Type B pancreatic cell (in vitro differentiated cells): ENCODE measurements at regions not wholly inside any gene's neighbourhood (a gene's known extent, or its start where the extent isn't known, plus 50 kb on each side); places are given as distances from the start of the nearest gene placed in this dataset.

Experiments
- DNase-seq: peaks from one replicate; pipeline ENCODE4 v3.0.0; 2021; ENCODE audit warnings: mixed read lengths; ENCODE audit not compliant: unreplicated experiment; ENCODE audit errors: extremely low spot score
- H3K27ac Mint-ChIP-seq: 2 replicates; pipeline ENCODE4 v1.8.0; 2021; ENCODE audit warnings: mild to moderate bottlenecking, mixed read lengths
- H3K27me3 Mint-ChIP-seq: 2 replicates; pipeline ENCODE4 v1.8.0; 2021; ENCODE audit warnings: mixed read lengths
- H3K36me3 Mint-ChIP-seq: 2 replicates; pipeline ENCODE4 v1.8.0; 2021; ENCODE audit warnings: mixed read lengths
- H3K4me1 Mint-ChIP-seq: one replicate; pipeline ENCODE4 v1.8.0; 2021; ENCODE audit warnings: mixed read lengths; ENCODE audit not compliant: unreplicated experiment
- H3K4me3 Mint-ChIP-seq: 2 replicates; pipeline ENCODE4 v1.8.0; 2021; ENCODE audit warnings: mild to moderate bottlenecking, mixed read lengths
- H3K9me3 Mint-ChIP-seq: 2 replicates; pipeline ENCODE4 v1.8.0; 2021; ENCODE audit warnings: mixed read lengths
- CTCF ChIP-seq: fragments of 200-600 bp; sonication (generic); conservative IDR thresholded peaks from 2 replicates; pipeline ENCODE4 v1.5.0; 2021; ENCODE audit warnings: antibody characterized with exemption, mild to moderate bottlenecking

- Mint-ChIP-seq H3K36me3 (no peaks in the 10 kb centered on the region), H3K9me3 (peaks cover 5% of the 10 kb centered on the region), H3K27me3 (no peaks in the 10 kb centered on the region), H3K27ac (peak overlapping the region; percentile 76), H3K4me1 (peaks cover 29% of the 10 kb centered on the region), H3K4me3 (no peak overlapping the region)
- DNase-seq, result no peak
- no peak for TF ChIP-seq CTCF
Measured at GRCh38 chr7:18420748-18421147, 74.8 kb upstream of the HDAC9 start.

GRCh38 chr7:18421297-18422002 lies 74.1 kb upstream of the HDAC9 start:
- H3K27ac Mint-ChIP-seq, result peak overlapping the region; percentile 76
- DNase-seq, result no peak
- no peak for TF ChIP-seq CTCF
- no peaks in the 10 kb centered on the region for H3K36me3 Mint-ChIP-seq
- no peaks in the 10 kb centered on the region for H3K27me3 Mint-ChIP-seq
- peaks cover 36% of the 10 kb centered on the region for H3K4me1 Mint-ChIP-seq
- no peak overlapping the region for H3K4me3 Mint-ChIP-seq
- H3K9me3 Mint-ChIP-seq, result peaks cover 5% of the 10 kb centered on the region

GRCh38 chr7:18425227-18425626 lies 70.3 kb upstream of the HDAC9 start:
- peak overlapping the region; percentile 7 for H3K27ac Mint-ChIP-seq
- peaks cover 42% of the 10 kb centered on the region for H3K4me1 Mint-ChIP-seq
- TF ChIP-seq CTCF, result no peak
- DNase-seq, result no peak
- peaks cover 3% of the 10 kb centered on the region for H3K36me3 Mint-ChIP-seq
- no peak overlapping the region for H3K4me3 Mint-ChIP-seq
- H3K27me3 Mint-ChIP-seq, result no peaks in the 10 kb centered on the region
- H3K9me3 Mint-ChIP-seq, result peaks cover 5% of the 10 kb centered on the region

GRCh38 chr7:18425838-18426445 lies 69.6 kb upstream of the HDAC9 start:
- no peak for DNase-seq
- no peaks in the 10 kb centered on the region for H3K27me3 Mint-ChIP-seq
- peaks cover 5% of the 10 kb centered on the region for H3K9me3 Mint-ChIP-seq
- H3K4me1 Mint-ChIP-seq, result peaks cover 42% of the 10 kb centered on the region
- peaks cover 3% of the 10 kb centered on the region for H3K36me3 Mint-ChIP-seq
- TF ChIP-seq CTCF, result no peak
- peak overlapping the region; percentile 7 for H3K27ac Mint-ChIP-seq
- H3K4me3 Mint-ChIP-seq, result no peak overlapping the region

- TF ChIP-seq CTCF, result no peak
- Mint-ChIP-seq H3K36me3 (peaks cover 3% of the 10 kb centered on the region), H3K27ac (no peak overlapping the region), H3K9me3 (peaks cover 5% of the 10 kb centered on the region), H3K4me1 (peaks cover 38% of the 10 kb centered on the region), H3K27me3 (no peaks in the 10 kb centered on the region), H3K4me3 (no peak overlapping the region)
- no peak for DNase-seq
Measured at GRCh38 chr7:18426564-18427226, 68.9 kb upstream of the HDAC9 start.
